ENCODE measurements at regions not wholly inside any gene's neighbourhood (a gene's known extent, or its start where the extent isn't known, plus 50 kb on each side); places are given as distances from the start of the nearest gene placed in this dataset.

- H3K9me3 ChIP-seq (ENCODE audit: control insufficient read depth in 1 of 2, low read length in 2 of 2): peaks cover 0 to 6% of the 10 kb centered on the region in 2 donors
- H3K27ac ChIP-seq (ENCODE audit: low read length): no peak overlapping the region
- no peaks in the 10 kb centered on the region for H3K36me3 ChIP-seq (ENCODE audit: control insufficient read depth in 1 of 2, insufficient read depth in 2 of 2, low read length in 2 of 2)
- H3K4me3 ChIP-seq (ENCODE audit: low read depth in 1 of 2, low read length in 2 of 2): no peak overlapping the region
- no peaks in the 10 kb centered on the region for H3K4me1 ChIP-seq (ENCODE audit: control insufficient read depth in 1 of 2, insufficient read depth in 2 of 2, low read length in 2 of 2)
- no peaks in the 10 kb centered on the region for H3K27me3 ChIP-seq (ENCODE audit: low read depth, low read length)
These were observed 107.0 kb upstream of the ZNF716 start for GRCh38 chr7:57342954-57343353.

GRCh38 chr7:57343901-57344622 lies 105.9 kb upstream of the ZNF716 start:
- H3K27ac ChIP-seq (ENCODE audit: low read length): no peak overlapping the region
- H3K4me3 ChIP-seq (ENCODE audit: low read depth in 1 of 2, low read length in 2 of 2): no peak overlapping the region
- H3K4me1 ChIP-seq (ENCODE audit: control insufficient read depth in 1 of 2, insufficient read depth in 2 of 2, low read length in 2 of 2): no peaks in the 10 kb centered on the region
- H3K36me3 ChIP-seq (ENCODE audit: control insufficient read depth in 1 of 2, insufficient read depth in 2 of 2, low read length in 2 of 2): no peaks in the 10 kb centered on the region
- peaks cover 0 to 5% of the 10 kb centered on the region in 2 donors for H3K9me3 ChIP-seq (ENCODE audit: control insufficient read depth in 1 of 2, low read length in 2 of 2)
- H3K27me3 ChIP-seq (ENCODE audit: low read depth, low read length): no peaks in the 10 kb centered on the region

GRCh38 chr7:57344957-57345356 lies 105.0 kb upstream of the ZNF716 start:
- Histone ChIP-seq H3K27ac (ENCODE audit: low read length) (no peak overlapping the region), H3K27me3 (ENCODE audit: low read depth, low read length) (no peaks in the 10 kb centered on the region), H3K4me3 (ENCODE audit: low read depth in 1 of 2, low read length in 2 of 2) (no peak overlapping the region), H3K4me1 (ENCODE audit: control insufficient read depth in 1 of 2, insufficient read depth in 2 of 2, low read length in 2 of 2) (no peaks in the 10 kb centered on the region), H3K9me3 (ENCODE audit: control insufficient read depth in 1 of 2, low read length in 2 of 2) (peaks cover 0 to 5% of the 10 kb centered on the region in 2 donors), H3K36me3 (ENCODE audit: control insufficient read depth in 1 of 2, insufficient read depth in 2 of 2, low read length in 2 of 2) (no peaks in the 10 kb centered on the region)

- peaks cover 0 to 7% of the 10 kb centered on the region in 2 donors for H3K9me3 ChIP-seq (ENCODE audit: control insufficient read depth in 1 of 2, low read length in 2 of 2)
- no peaks in the 10 kb centered on the region for H3K27me3 ChIP-seq (ENCODE audit: low read depth, low read length)
- no peak overlapping the region for H3K4me3 ChIP-seq (ENCODE audit: low read depth in 1 of 2, low read length in 2 of 2)
- no peak overlapping the region for H3K27ac ChIP-seq (ENCODE audit: low read length)
- H3K4me1 ChIP-seq (ENCODE audit: control insufficient read depth in 1 of 2, insufficient read depth in 2 of 2, low read length in 2 of 2): no peaks in the 10 kb centered on the region
- H3K36me3 ChIP-seq (ENCODE audit: control insufficient read depth in 1 of 2, insufficient read depth in 2 of 2, low read length in 2 of 2): no peaks in the 10 kb centered on the region
These were observed 101.2 kb upstream of the ZNF716 start for GRCh38 chr7:57348646-57349269.

GRCh38 chr7:57354195-57354594 lies 95.8 kb upstream of the ZNF716 start:
- Histone ChIP-seq H3K9me3 (ENCODE audit: control insufficient read depth in 1 of 2, low read length in 2 of 2) (peaks cover 0 to 4% of the 10 kb centered on the region in 2 donors), H3K36me3 (ENCODE audit: control insufficient read depth in 1 of 2, insufficient read depth in 2 of 2, low read length in 2 of 2) (no peaks in the 10 kb centered on the region), H3K4me3 (ENCODE audit: low read depth in 1 of 2, low read length in 2 of 2) (no peak overlapping the region), H3K4me1 (ENCODE audit: control insufficient read depth in 1 of 2, insufficient read depth in 2 of 2, low read length in 2 of 2) (no peaks in the 10 kb centered on the region), H3K27ac (ENCODE audit: low read length) (no peak overlapping the region), H3K27me3 (ENCODE audit: low read depth, low read length) (no peaks in the 10 kb centered on the region)

- Histone ChIP-seq H3K4me3 (ENCODE audit: low read depth in 1 of 2, low read length in 2 of 2) (no peak overlapping the region), H3K4me1 (ENCODE audit: control insufficient read depth in 1 of 2, insufficient read depth in 2 of 2, low read length in 2 of 2) (no peaks in the 10 kb centered on the region), H3K27me3 (ENCODE audit: low read depth, low read length) (no peaks in the 10 kb centered on the region), H3K27ac (ENCODE audit: low read length) (no peak overlapping the region), H3K9me3 (ENCODE audit: control insufficient read depth in 1 of 2, low read length in 2 of 2) (peaks cover 0 to 4% of the 10 kb centered on the region in 2 donors), H3K36me3 (ENCODE audit: control insufficient read depth in 1 of 2, insufficient read depth in 2 of 2, low read length in 2 of 2) (no peaks in the 10 kb centered on the region)
These were observed 95.2 kb upstream of the ZNF716 start for GRCh38 chr7:57354679-57355338.

GRCh38 chr7:57361406-57361805 lies 88.6 kb upstream of the ZNF716 start:
- no peak overlapping the region for H3K4me3 ChIP-seq (ENCODE audit: low read depth in 1 of 2, low read length in 2 of 2)
- H3K9me3 ChIP-seq (ENCODE audit: control insufficient read depth in 1 of 2, low read length in 2 of 2): peaks cover 0 to 5% of the 10 kb centered on the region in 2 donors
- H3K27ac ChIP-seq (ENCODE audit: low read length): no peak overlapping the region
- H3K36me3 ChIP-seq (ENCODE audit: control insufficient read depth in 1 of 2, insufficient read depth in 2 of 2, low read length in 2 of 2): no peaks in the 10 kb centered on the region
- no peaks in the 10 kb centered on the region for H3K27me3 ChIP-seq (ENCODE audit: low read depth, low read length)
- H3K4me1 ChIP-seq (ENCODE audit: control insufficient read depth in 1 of 2, insufficient read depth in 2 of 2, low read length in 2 of 2): no peaks in the 10 kb centered on the region

GRCh38 chr7:57362868-57363267 lies 87.1 kb upstream of the ZNF716 start:
- H3K36me3 ChIP-seq (ENCODE audit: control insufficient read depth in 1 of 2, insufficient read depth in 2 of 2, low read length in 2 of 2): no peaks in the 10 kb centered on the region

GRCh38 chr7:57363321-57363720 lies 86.7 kb upstream of the ZNF716 start:
- Histone ChIP-seq H3K4me3 (ENCODE audit: low read depth in 1 of 2, low read length in 2 of 2) (no peak overlapping the region), H3K36me3 (ENCODE audit: control insufficient read depth in 1 of 2, insufficient read depth in 2 of 2, low read length in 2 of 2) (no peaks in the 10 kb centered on the region), H3K4me1 (ENCODE audit: control insufficient read depth in 1 of 2, insufficient read depth in 2 of 2, low read length in 2 of 2) (no peaks in the 10 kb centered on the region), H3K27me3 (ENCODE audit: low read depth, low read length) (no peaks in the 10 kb centered on the region), H3K9me3 (ENCODE audit: control insufficient read depth in 1 of 2, low read length in 2 of 2) (peaks cover 0 to 15% of the 10 kb centered on the region in 2 donors), H3K27ac (ENCODE audit: low read length) (no peak overlapping the region)

More at GRCh38 chr7:57362868-57363267, 87.1 kb upstream of the ZNF716 start:
- Histone ChIP-seq H3K4me3 (ENCODE audit: low read depth in 1 of 2, low read length in 2 of 2) (no peak overlapping the region), H3K9me3 (ENCODE audit: control insufficient read depth in 1 of 2, low read length in 2 of 2) (peaks cover 0 to 15% of the 10 kb centered on the region in 2 donors), H3K27me3 (ENCODE audit: low read depth, low read length) (no peaks in the 10 kb centered on the region), H3K27ac (ENCODE audit: low read length) (no peak overlapping the region), H3K4me1 (ENCODE audit: control insufficient read depth in 1 of 2, insufficient read depth in 2 of 2, low read length in 2 of 2) (no peaks in the 10 kb centered on the region)

GRCh38 chr7:57364933-57365710 lies 84.9 kb upstream of the ZNF716 start:
- H3K9me3 ChIP-seq (ENCODE audit: control insufficient read depth in 1 of 2, low read length in 2 of 2): peaks cover 0 to 15% of the 10 kb centered on the region in 2 donors
- no peak overlapping the region for H3K27ac ChIP-seq (ENCODE audit: low read length)
- H3K4me3 ChIP-seq (ENCODE audit: low read depth in 1 of 2, low read length in 2 of 2): no peak overlapping the region
- H3K36me3 ChIP-seq (ENCODE audit: control insufficient read depth in 1 of 2, insufficient read depth in 2 of 2, low read length in 2 of 2): no peaks in the 10 kb centered on the region
- H3K4me1 ChIP-seq (ENCODE audit: control insufficient read depth in 1 of 2, insufficient read depth in 2 of 2, low read length in 2 of 2): no peaks in the 10 kb centered on the region
- H3K27me3 ChIP-seq (ENCODE audit: low read depth, low read length): no peaks in the 10 kb centered on the region

- no peaks in the 10 kb centered on the region for H3K27me3 ChIP-seq (ENCODE audit: low read depth, low read length)
- peaks cover 0 to 15% of the 10 kb centered on the region in 2 donors for H3K9me3 ChIP-seq (ENCODE audit: control insufficient read depth in 1 of 2, low read length in 2 of 2)
- H3K4me1 ChIP-seq (ENCODE audit: control insufficient read depth in 1 of 2, insufficient read depth in 2 of 2, low read length in 2 of 2): no peaks in the 10 kb centered on the region
- no peaks in the 10 kb centered on the region for H3K36me3 ChIP-seq (ENCODE audit: control insufficient read depth in 1 of 2, insufficient read depth in 2 of 2, low read length in 2 of 2)
- no peak overlapping the region for H3K27ac ChIP-seq (ENCODE audit: low read length)
- H3K4me3 ChIP-seq (ENCODE audit: low read depth in 1 of 2, low read length in 2 of 2): no peak overlapping the region
These were observed 82.8 kb upstream of the ZNF716 start for GRCh38 chr7:57367171-57367570.
